GM21576 (cell line): ENCODE measurements at regions not wholly inside any gene's neighbourhood (a gene's known extent, or its start where the extent isn't known, plus 50 kb on each side); places are given as distances from the start of the nearest gene placed in this dataset.
"Not testable (repeated sequence)": the region's sequence is repeated elsewhere in the genome, so short reads cannot be mapped to it uniquely, and the experiment has no call there.

Experiments
- ATAC-seq: cut with Tn5 transposase; IDR thresholded peaks from one replicate; pipeline ENCODE4 v1.9.1; 2021; ENCODE audit warnings: mild to moderate bottlenecking, moderate library complexity; ENCODE audit not compliant: unreplicated experiment

GRCh38 chr12:23349564-23349963 lies 599.9 kb downstream of the SOX5 start:
- ATAC-seq: no peak

GRCh38 chr12:23350808-23351207 lies 598.7 kb downstream of the SOX5 start:
- ATAC-seq: peak; percentile 98

- ATAC-seq: no peak
Observed at GRCh38 chr12:23352670-23353069, 596.8 kb downstream of the SOX5 start.

- ATAC-seq: no peak
Observed at GRCh38 chr12:23354800-23355199, 594.7 kb downstream of the SOX5 start.

GRCh38 chr12:23356440-23356839 lies 593.0 kb downstream of the SOX5 start:
- ATAC-seq: no peak

GRCh38 chr12:23356927-23357708 lies 592.4 kb downstream of the SOX5 start:
- ATAC-seq: no peak

- ATAC-seq: no peak
Observed at GRCh38 chr12:23359975-23360701, 589.3 kb downstream of the SOX5 start.

GRCh38 chr12:23361971-23362370 lies 587.5 kb downstream of the SOX5 start:
- no peak for ATAC-seq

GRCh38 chr12:23368590-23368989 lies 580.9 kb downstream of the SOX5 start:
- no peak for ATAC-seq

GRCh38 chr12:23375621-23376020 lies 573.8 kb downstream of the SOX5 start:
- ATAC-seq: no peak

GRCh38 chr12:23376238-23376637 lies 573.2 kb downstream of the SOX5 start:
- ATAC-seq: no peak

GRCh38 chr12:23380419-23381100 lies 568.9 kb downstream of the SOX5 start:
- ATAC-seq: no peak

- not testable (repeated sequence) for ATAC-seq
Observed at GRCh38 chr12:23388898-23389297, 560.6 kb downstream of the SOX5 start.

- not testable (repeated sequence) for ATAC-seq
Observed at GRCh38 chr12:23389315-23389714, 560.2 kb downstream of the SOX5 start.

- no peak for ATAC-seq
Observed at GRCh38 chr12:23399402-23399933, 550.0 kb downstream of the SOX5 start.

- no peak for ATAC-seq
Observed at GRCh38 chr12:23415180-23415579, 534.3 kb downstream of the SOX5 start.

GRCh38 chr12:23421556-23421955 lies 527.9 kb downstream of the SOX5 start:
- no peak for ATAC-seq

- no peak for ATAC-seq
Observed at GRCh38 chr12:23423097-23423687, 526.3 kb downstream of the SOX5 start.

- ATAC-seq: no peak
Observed at GRCh38 chr12:23423796-23424195, 525.7 kb downstream of the SOX5 start.

- ATAC-seq: no peak
Observed at GRCh38 chr12:23424685-23425084, 524.8 kb downstream of the SOX5 start.

- no peak for ATAC-seq
Observed at GRCh38 chr12:23426328-23426727, 523.1 kb downstream of the SOX5 start.
